DND-41 (cell line): ENCODE measurements at regions not wholly inside any gene's neighbourhood (a gene's known extent, or its start where the extent isn't known, plus 50 kb on each side); places are given as distances from the start of the nearest gene placed in this dataset.
A peak's percentile ranks its signal among the peaks of the same experiment; 100 is the strongest.

Experiments
- ATAC-seq: fragments of 200-7000 bp; cut with Tn5 transposase; 3 replicates; pipeline ENCODE4 v1.9.1; 2021; ENCODE audit warnings: low read depth; ENCODE audit not compliant: insufficient read depth
- DNase-seq: peaks from one replicate; pipeline ENCODE4 v3.0.0-alpha.2; 2020
- H2AFZ ChIP-seq: 2 replicates; pipeline ENCODE4 v1.6.0; 2012; ENCODE audit warnings: low read depth, low read length
- H3K27ac ChIP-seq: 2 replicates; pipeline ENCODE4 v1.5.1; 2012; ENCODE audit warnings: low read length, inconsistent platforms
- H3K27me3 ChIP-seq: fragments of 200-600 bp; sonication (generic); 2 replicates; pipeline ENCODE4 v1.6.0; 2012; ENCODE audit warnings: low read length, mild to moderate bottlenecking, inconsistent platforms; ENCODE audit not compliant: insufficient read depth, poor library complexity
- H3K36me3 ChIP-seq: 2 replicates; pipeline ENCODE4 v1.5.1; 2012; ENCODE audit warnings: low read length, inconsistent platforms; ENCODE audit not compliant: insufficient read depth
- H3K4me1 ChIP-seq: 2 replicates; pipeline ENCODE4 v1.5.1; 2012; ENCODE audit warnings: mild to moderate bottlenecking, low read length; ENCODE audit not compliant: insufficient read depth
- H3K4me2 ChIP-seq: 2 replicates; pipeline ENCODE4 v1.6.0; 2012; ENCODE audit warnings: mild to moderate bottlenecking, moderate library complexity, low read length, inconsistent platforms; ENCODE audit not compliant: insufficient read depth
- H3K4me3 ChIP-seq, 2 experiments: fragments of 200-600 bp in 1 of 2; shearing (Covaris generic) in 1 of 2; 2 replicates each; pipeline ENCODE4 v1.5.1; 2012 to 2016; ENCODE audit warnings: inconsistent platforms in 2 of 2, low read length in 2 of 2, mild to moderate bottlenecking in 2 of 2, low read depth in 1 of 2, moderate library complexity in 1 of 2
- H3K79me2 ChIP-seq: 2 replicates; pipeline ENCODE4 v1.6.0; 2012; ENCODE audit warnings: low read length, inconsistent platforms; ENCODE audit not compliant: insufficient read depth
- H3K9ac ChIP-seq: 2 replicates; pipeline ENCODE4 v1.6.0; 2012; ENCODE audit warnings: low read depth, mild to moderate bottlenecking, inconsistent platforms, low read length, moderate library complexity
- H3K9me3 ChIP-seq: 2 replicates; pipeline ENCODE4 v1.5.1; 2012; ENCODE audit warnings: low read length, moderate library complexity, mild to moderate bottlenecking, inconsistent platforms; ENCODE audit not compliant: insufficient read depth, severe bottlenecking
- H4K20me1 ChIP-seq: 2 replicates; pipeline ENCODE4 v1.6.0; 2012; ENCODE audit warnings: low read length; ENCODE audit not compliant: insufficient read depth
- CTCF ChIP-seq: IDR thresholded peaks from 2 replicates; pipeline ENCODE4 v1.5.1; 2012; ENCODE audit warnings: borderline replicate concordance, low read length, moderate library complexity, mild to moderate bottlenecking; ENCODE audit not compliant: poor library complexity, severe bottlenecking; ENCODE audit errors: extremely low read depth
- EZH2 ChIP-seq: IDR thresholded peaks from 3 replicates; pipeline ENCODE4 v1.6.1; 2012; ENCODE audit warnings: borderline replicate concordance, low read depth, mild to moderate bottlenecking, moderate library complexity, low read length, inconsistent platforms; ENCODE audit not compliant: severe bottlenecking

GRCh38 chr13:30359991-30360390 is 52.6 kb upstream of the KATNAL1 start:
- H3K4me1 ChIP-seq, result peaks cover 42% of the 10 kb centered on the region
- H3K4me3 ChIP-seq, result no peak overlapping the region
- peaks cover 7% of the 10 kb centered on the region; the same call in 1 of the 2 replicates for H3K36me3 ChIP-seq
- TF ChIP-seq EZH2, result no peak
- no peak for TF ChIP-seq CTCF
- H3K27ac ChIP-seq, result peak overlapping the region; percentile 46
- H3K4me2 ChIP-seq, result no peak overlapping the region
- ATAC-seq (no peak), DNase-seq (no peak)
- H3K9me3 ChIP-seq, result no peaks in the 10 kb centered on the region
- H4K20me1 ChIP-seq, result no peaks in the 10 kb centered on the region
- no peaks in the 10 kb centered on the region for H3K79me2 ChIP-seq
- no peak overlapping the region for H3K9ac ChIP-seq
- H3K27me3 ChIP-seq, result no peaks in the 10 kb centered on the region
- no peak overlapping the region for H2AFZ ChIP-seq

GRCh38 chr13:30360586-30360985 is 53.2 kb upstream of the KATNAL1 start:
- TF ChIP-seq EZH2 (no peak), CTCF (no peak)
- Histone ChIP-seq H3K27ac (peak overlapping the region; percentile 46), H3K9me3 (no peaks in the 10 kb centered on the region), H2AFZ (no peak overlapping the region), H3K4me1 (peaks cover 40% of the 10 kb centered on the region), H3K4me2 (no peak overlapping the region), H3K27me3 (no peaks in the 10 kb centered on the region), H3K79me2 (no peaks in the 10 kb centered on the region), H4K20me1 (no peaks in the 10 kb centered on the region), H3K4me3 (no peak overlapping the region), H3K9ac (no peak overlapping the region), H3K36me3 (peaks cover 10% of the 10 kb centered on the region; the same call in 1 of the 2 replicates)
- ATAC-seq (no peak), DNase-seq (no peak)

- Histone ChIP-seq H3K9ac (no peak overlapping the region), H3K36me3 (peaks cover 21% of the 10 kb centered on the region), H2AFZ (no peak overlapping the region), H3K4me3 (no peak overlapping the region), H3K79me2 (no peaks in the 10 kb centered on the region), H4K20me1 (no peaks in the 10 kb centered on the region), H3K4me1 (peaks cover 29% of the 10 kb centered on the region), H3K9me3 (no peaks in the 10 kb centered on the region), H3K27ac (peak overlapping the region; percentile 52; the same call in 1 of the 2 replicates), H3K27me3 (no peaks in the 10 kb centered on the region), H3K4me2 (no peak overlapping the region)
- ATAC-seq, result no peak
- TF ChIP-seq EZH2, result no peak
- no peak for TF ChIP-seq CTCF
- no peak for DNase-seq
Observed at GRCh38 chr13:30362005-30362788, 54.8 kb upstream of the KATNAL1 start.
